G401 (cell line): ENCODE measurements at regions not wholly inside any gene's neighbourhood (a gene's known extent, or its start where the extent isn't known, plus 50 kb on each side); places are given as distances from the start of the nearest gene placed in this dataset.

Experiments used
- DNase-seq: peaks from one replicate; pipeline ENCODE4 v3.0.0-alpha.2; 2015; ENCODE audit warnings: low spot score
- in situ Hi-C: cut with HindIII; loops from 2 replicates; pipeline ENCODE4 v1.10.0; 2016; ENCODE audit warnings: low sequenced_read_pairs, mixed read lengths

DNA sequence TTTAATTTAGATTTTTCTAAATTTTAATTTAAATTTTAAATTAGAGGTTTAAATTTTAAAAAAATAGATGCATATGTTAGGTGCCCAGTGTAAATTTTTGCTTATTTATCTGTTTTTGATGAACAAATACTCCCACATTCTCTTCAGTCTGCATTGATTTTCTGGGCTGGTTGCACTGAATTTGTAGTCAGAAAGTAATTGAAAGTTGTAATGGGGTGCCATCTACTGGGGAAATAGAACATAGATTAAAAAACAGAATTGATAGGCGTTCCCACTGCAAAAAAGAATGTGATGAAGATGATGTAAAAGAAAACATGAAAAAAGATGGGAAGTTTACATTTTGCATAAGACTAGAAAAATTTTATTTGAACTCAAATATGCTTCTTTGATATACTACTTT is 51.7 kb upstream of the CCDC85A start:
- peak; percentile 37 for DNase-seq
- in situ Hi-C loops = no loop called here

DNA sequence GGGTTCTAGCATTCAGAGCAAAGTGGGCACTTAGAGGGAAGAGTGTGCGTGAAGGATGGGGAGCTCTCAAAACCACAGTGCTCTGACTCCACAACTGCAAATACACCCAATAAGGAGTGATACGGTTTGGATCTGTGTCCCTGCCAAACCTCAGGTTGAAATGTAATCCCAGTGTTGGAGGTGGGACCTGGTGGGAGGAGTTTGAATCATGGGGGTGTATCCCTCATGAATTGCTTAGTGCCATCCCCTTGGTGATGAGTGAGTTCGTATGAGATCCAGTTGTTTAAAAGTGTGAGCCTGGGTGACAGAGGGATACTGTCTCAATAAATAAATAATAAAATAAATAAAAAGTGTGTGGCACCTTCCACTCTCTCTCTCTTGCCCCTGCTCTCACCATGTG is 50.3 kb upstream of the CCDC85A start:
- no peak for DNase-seq
- in situ Hi-C loops = no loop called here

DNA sequence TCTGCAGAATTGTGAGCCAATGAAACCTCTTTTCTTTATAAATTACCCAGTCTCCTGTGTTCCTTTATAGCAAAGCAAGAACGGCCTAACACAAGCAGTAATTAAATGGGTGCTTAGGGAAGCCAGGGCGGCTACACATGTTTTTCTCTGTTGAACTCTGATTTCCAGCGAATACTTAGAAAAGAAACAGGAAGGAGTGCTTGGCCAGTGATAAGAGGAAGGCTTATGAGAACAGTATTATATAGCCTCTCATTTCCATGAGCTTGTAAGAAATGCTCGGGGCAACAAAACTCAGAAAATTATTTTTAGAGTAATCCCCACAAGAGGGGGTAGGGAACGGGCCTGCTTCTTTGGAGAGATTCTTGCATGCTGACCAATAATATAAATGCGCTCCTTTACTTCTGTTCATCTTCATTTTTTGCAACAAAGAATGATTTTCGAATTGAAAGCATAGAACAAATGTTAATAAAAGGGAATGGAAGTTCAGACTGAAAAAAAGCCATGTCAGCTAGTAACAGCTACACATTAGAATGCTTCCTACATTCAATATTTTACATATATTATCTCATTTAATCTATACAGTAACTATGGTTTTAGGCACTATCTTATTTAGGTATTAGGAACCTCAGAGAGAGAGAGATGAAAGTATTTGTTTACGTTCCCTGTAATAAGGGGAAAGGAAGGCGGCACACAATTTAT is 49.7 kb upstream of the CCDC85A start:
- DNase-seq = no peak
- in situ Hi-C loops = no loop called here
